ENCODE measurements at regions not wholly inside any gene's neighbourhood (a gene's known extent, or its start where the extent isn't known, plus 50 kb on each side); places are given as distances from the start of the nearest gene placed in this dataset.

GRCh38 chr2:125004106-125004800 lies 979.2 kb downstream of the CNTNAP5 start:
- dilution Hi-C loops (cut with HindIII; ENCODE audit: low sequenced_read_pairs, unreplicated experiment): no loop called here
- Histone ChIP-seq H2AFZ (replicated peaks; ENCODE audit: low read length, poor library complexity) (no peak overlapping the region), H3K27ac (ENCODE audit: insufficient read depth, low read length) (no peak overlapping the region), H3K4me3 (ENCODE audit: insufficient read depth, low read depth, low read length) (no peak overlapping the region), H3K4me1 (ENCODE audit: control insufficient read depth, insufficient read depth, low read length) (no peaks in the 10 kb centered on the region), H3K14ac (replicated peaks; ENCODE audit: low read depth, low read length) (no peak overlapping the region), H4K8ac (ENCODE audit: low read depth in 2 of 2, low read length in 2 of 2) (no peak overlapping the region), H3K9me3 (ENCODE audit: control insufficient read depth, insufficient read depth, low read length) (no peaks in the 10 kb centered on the region), H2AK9ac (replicated peaks; ENCODE audit: low read depth, low read length, poor library complexity) (no peak overlapping the region), H3K56ac (ENCODE audit: extremely low read depth, insufficient read depth, low read length) (no peak overlapping the region), H2BK120ac (ENCODE audit: low read depth, low read length) (no peak overlapping the region), H3K9me1 (ENCODE audit: insufficient read depth, low read length) (no peaks in the 10 kb centered on the region), H2BK15ac (ENCODE audit: low read depth, low read length) (no peak overlapping the region), H4K91ac (ENCODE audit: insufficient read depth, low read depth, low read length) (no peak overlapping the region), H3K23ac (ENCODE audit: low read depth, low read length) (no peak overlapping the region), H3K27me3 (ENCODE audit: control insufficient read depth, insufficient read depth, low read length) (no peaks in the 10 kb centered on the region), H2BK20ac (ENCODE audit: low read depth, low read length) (no peak overlapping the region), H3K18ac (ENCODE audit: low read depth, low read length) (no peak overlapping the region), H2AK5ac (ENCODE audit: low read depth, low read length) (no peak overlapping the region), H2BK5ac (ENCODE audit: low read depth, low read length, poor library complexity, severe bottlenecking) (no peak overlapping the region), H3K79me1 (ENCODE audit: low read depth in 1 of 2, low read length in 2 of 2) (no peaks in the 10 kb centered on the region), H4K20me1 (ENCODE audit: insufficient read depth, low read length) (no peaks in the 10 kb centered on the region), H3K36me3 (ENCODE audit: control insufficient read depth, insufficient read depth, low read length) (no peaks in the 10 kb centered on the region), H3K4me2 (ENCODE audit: low read depth, low read length) (no peak overlapping the region), H4K5ac (ENCODE audit: low read depth, low read length) (no peak overlapping the region), H3K4ac (ENCODE audit: low read depth, low read length) (no peak overlapping the region), H3K9ac (ENCODE audit: low read depth, low read length) (no peak overlapping the region)
- in situ Hi-C loops (cut with MboI; ENCODE audit: low sequenced_read_pairs): no loop called here
- TF ChIP-seq USF2 (IDR thresholded peaks at IDR 0.05; ENCODE audit: low read depth, low read length) (no peak), CTCF (conservative IDR thresholded peaks at IDR 0.05; ENCODE audit: low read depth, low read length) (no peak), MXI1 (IDR thresholded peaks at IDR 0.05; ENCODE audit: borderline replicate concordance, low read depth, low read length) (no peak), CEBPB (IDR thresholded peaks at IDR 0.05; ENCODE audit: low read depth, low read length) (no peak), SMC3 (IDR thresholded peaks at IDR 0.05; ENCODE audit: low read depth, low read length) (no peak), FOS (IDR thresholded peaks at IDR 0.05; ENCODE audit: low read depth, low read length) (no peak), RAD21 (IDR thresholded peaks at IDR 0.05; ENCODE audit: low read length) (no peak), RFX5 (IDR thresholded peaks at IDR 0.05; ENCODE audit: low read depth, low read length) (no peak), ELK1 (IDR thresholded peaks at IDR 0.05; ENCODE audit: borderline replicate concordance, low read depth, low read length) (no peak)
- no TSS peak for BruUV-seq (replicated peaks)
- intact Hi-C loops (cut with micrococcal nuclease): no loop called here
- no CpG with 5 or more reads among the region's 7 CpGs for WGBS, 2 experiments (ENCODE audit: extremely low coverage in 2 of 2, insufficient read length in 1 of 2)
- CTCF ChIA-PET: no interaction called here
- POLR2A ChIA-PET (ENCODE audit: unreplicated experiment): interaction anchor here (0.6 kb wide), 1 partner anchor 15 kb away, joined by 3 read pairs; no protein-coding TSS in a partner anchor
- ATAC-seq (ENCODE audit: low read depth): no peak
- no peak for DNase-seq

Data from IMR-90 (cell line).